ENCODE measurements at regions not wholly inside any gene's neighbourhood (a gene's known extent, or its start where the extent isn't known, plus 50 kb on each side); places are given as distances from the start of the nearest gene placed in this dataset.

DNA sequence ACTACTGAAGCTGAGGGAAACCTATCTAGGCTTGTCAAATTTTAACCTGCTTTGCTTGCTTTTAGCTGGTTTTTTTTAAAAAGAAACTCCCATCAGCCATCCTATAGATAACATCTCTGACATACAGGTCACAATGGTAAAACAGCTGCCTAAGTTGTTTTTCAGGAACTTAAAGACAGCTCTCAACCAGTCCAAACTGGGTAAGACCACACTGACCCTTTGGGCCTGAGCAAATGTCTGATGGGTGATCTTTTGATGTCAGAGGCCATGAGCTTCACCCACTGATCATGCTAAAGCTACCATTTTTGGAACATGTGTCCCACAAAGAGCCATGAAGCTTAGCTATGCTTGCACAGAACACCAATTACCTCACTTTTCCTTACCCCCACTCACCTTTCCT, 50.0 kb upstream of the TANC1 start:
- DNase-seq = no peak
- Mint-ChIP-seq H3K9me3 (peaks cover 24% of the 10 kb centered on the region), H3K27me3 (ENCODE audit: low read depth, poor library complexity) (no peaks in the 10 kb centered on the region), H3K27ac (no peak overlapping the region), H3K36me3 (ENCODE audit: low read depth) (peaks cover 9% of the 10 kb centered on the region), H3K4me3 (no peak overlapping the region), H3K4me1 (peaks cover 50% of the 10 kb centered on the region)
- TF ChIP-seq, protein P1, sequence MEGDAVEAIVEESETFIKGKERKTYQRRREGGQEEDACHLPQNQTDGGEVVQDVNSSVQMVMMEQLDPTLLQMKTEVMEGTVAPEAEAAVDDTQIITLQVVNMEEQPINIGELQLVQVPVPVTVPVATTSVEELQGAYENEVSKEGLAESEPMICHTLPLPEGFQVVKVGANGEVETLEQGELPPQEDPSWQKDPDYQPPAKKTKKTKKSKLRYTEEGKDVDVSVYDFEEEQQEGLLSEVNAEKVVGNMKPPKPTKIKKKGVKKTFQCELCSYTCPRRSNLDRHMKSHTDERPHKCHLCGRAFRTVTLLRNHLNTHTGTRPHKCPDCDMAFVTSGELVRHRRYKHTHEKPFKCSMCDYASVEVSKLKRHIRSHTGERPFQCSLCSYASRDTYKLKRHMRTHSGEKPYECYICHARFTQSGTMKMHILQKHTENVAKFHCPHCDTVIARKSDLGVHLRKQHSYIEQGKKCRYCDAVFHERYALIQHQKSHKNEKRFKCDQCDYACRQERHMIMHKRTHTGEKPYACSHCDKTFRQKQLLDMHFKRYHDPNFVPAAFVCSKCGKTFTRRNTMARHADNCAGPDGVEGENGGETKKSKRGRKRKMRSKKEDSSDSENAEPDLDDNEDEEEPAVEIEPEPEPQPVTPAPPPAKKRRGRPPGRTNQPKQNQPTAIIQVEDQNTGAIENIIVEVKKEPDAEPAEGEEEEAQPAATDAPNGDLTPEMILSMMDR (IDR thresholded peaks at IDR 0.05) = no peak
